ENCODE measurements at regions not wholly inside any gene's neighbourhood (a gene's known extent, or its start where the extent isn't known, plus 50 kb on each side); places are given as distances from the start of the nearest gene placed in this dataset.

DNA sequence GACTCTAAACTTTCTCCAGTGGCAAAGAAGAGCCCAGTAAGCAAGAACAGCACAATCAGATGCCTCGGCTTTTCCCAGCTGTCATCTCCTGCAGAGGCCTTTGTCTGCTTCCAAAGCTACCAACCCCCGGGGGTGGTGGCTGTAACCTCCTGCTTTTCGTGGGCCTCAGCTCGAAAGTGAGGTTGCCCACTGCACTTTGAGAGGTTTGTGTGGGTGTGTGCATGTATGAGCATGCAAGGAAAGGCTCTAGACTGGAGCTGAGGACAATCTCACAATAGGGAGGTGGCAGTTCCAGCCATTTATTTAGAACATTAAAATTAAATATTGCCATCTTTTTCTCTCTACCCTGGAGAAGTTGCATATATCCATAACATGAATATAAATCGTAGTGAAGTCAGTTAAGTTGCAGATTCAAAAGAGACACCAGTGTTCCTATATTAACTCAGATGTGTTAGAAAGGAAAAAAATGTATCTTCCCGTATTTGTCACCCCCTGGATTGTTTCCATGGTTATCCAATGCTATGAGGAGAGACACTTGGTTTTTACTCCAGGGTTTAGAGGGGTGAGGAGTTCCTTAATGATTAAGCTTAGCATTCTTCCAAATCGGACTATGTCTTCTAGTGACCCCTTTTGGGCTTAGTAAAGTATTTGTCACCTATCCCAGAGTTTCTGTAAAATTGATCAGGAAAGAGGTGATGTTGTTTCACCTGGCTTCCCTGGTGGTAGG, 781.1 kb downstream of the INHBA start:
- Histone ChIP-seq H3K9ac (ENCODE audit: insufficient read depth, low read length, poor library complexity, severe bottlenecking) (no peak overlapping the region), H3K79me2 (ENCODE audit: insufficient read depth, low read length) (no peaks in the 10 kb centered on the region), H3K27ac (ENCODE audit: low read depth in 1 of 2, low read length in 2 of 2) (no peak overlapping the region), H3K9me3 (replicated peaks in 1 of 2; ENCODE audit: control insufficient read depth in 1 of 2, insufficient read depth in 1 of 2, low read length in 2 of 2) (peaks cover 0 to 4% of the 10 kb centered on the region in 2 donors), H3K4me3 (replicated peaks in 1 of 3; ENCODE audit: low read depth in 2 of 3, low read length in 3 of 3) (no peak overlapping the region), H3K4me2 (replicated peaks; ENCODE audit: extremely low read depth, low read length, poor library complexity, severe bottlenecking) (no peak overlapping the region), H2AFZ (ENCODE audit: insufficient read depth, low read depth, low read length, poor library complexity, severe bottlenecking) (no peak overlapping the region), H4K20me1 (ENCODE audit: insufficient read depth, low read length) (no peaks in the 10 kb centered on the region), H3K27me3 (ENCODE audit: control insufficient read depth in 2 of 2, insufficient read depth in 2 of 2, low read length in 2 of 2) (no peaks in the 10 kb centered on the region), H3K4me1 (ENCODE audit: control insufficient read depth in 1 of 2, insufficient read depth in 2 of 2, low read length in 2 of 2) (no peaks in the 10 kb centered on the region), H3K36me3 (replicated peaks in 1 of 2; ENCODE audit: control insufficient read depth in 1 of 2, insufficient read depth in 2 of 2, low read length in 2 of 2) (no peaks in the 10 kb centered on the region)
- peaks cover 0 to 2% (median 1%) of the 10 kb centered on the region in 3 donors for H3K27me3 Mint-ChIP-seq (ENCODE audit: low read depth in 3 of 3)
- intact Hi-C loops (cut with micrococcal nuclease): no loop called here
- TF ChIP-seq, protein P1, sequence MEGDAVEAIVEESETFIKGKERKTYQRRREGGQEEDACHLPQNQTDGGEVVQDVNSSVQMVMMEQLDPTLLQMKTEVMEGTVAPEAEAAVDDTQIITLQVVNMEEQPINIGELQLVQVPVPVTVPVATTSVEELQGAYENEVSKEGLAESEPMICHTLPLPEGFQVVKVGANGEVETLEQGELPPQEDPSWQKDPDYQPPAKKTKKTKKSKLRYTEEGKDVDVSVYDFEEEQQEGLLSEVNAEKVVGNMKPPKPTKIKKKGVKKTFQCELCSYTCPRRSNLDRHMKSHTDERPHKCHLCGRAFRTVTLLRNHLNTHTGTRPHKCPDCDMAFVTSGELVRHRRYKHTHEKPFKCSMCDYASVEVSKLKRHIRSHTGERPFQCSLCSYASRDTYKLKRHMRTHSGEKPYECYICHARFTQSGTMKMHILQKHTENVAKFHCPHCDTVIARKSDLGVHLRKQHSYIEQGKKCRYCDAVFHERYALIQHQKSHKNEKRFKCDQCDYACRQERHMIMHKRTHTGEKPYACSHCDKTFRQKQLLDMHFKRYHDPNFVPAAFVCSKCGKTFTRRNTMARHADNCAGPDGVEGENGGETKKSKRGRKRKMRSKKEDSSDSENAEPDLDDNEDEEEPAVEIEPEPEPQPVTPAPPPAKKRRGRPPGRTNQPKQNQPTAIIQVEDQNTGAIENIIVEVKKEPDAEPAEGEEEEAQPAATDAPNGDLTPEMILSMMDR (IDR thresholded peaks at IDR 0.05): no peak
- no peak for DNase-seq
- H3K4me1 Mint-ChIP-seq: no peaks in the 10 kb centered on the region
- no peak overlapping the region for H3K27ac Mint-ChIP-seq
- H3K9me3 Mint-ChIP-seq: peaks cover 4 to 18% (median 6%) of the 10 kb centered on the region in 7 donors
- 60% methylated on average over 1 of the region's 7 CpGs for WGBS (ENCODE audit: insufficient coverage)
- H3K36me3 Mint-ChIP-seq: no peaks in the 10 kb centered on the region
- H3K4me3 Mint-ChIP-seq: no peak overlapping the region

DNA sequence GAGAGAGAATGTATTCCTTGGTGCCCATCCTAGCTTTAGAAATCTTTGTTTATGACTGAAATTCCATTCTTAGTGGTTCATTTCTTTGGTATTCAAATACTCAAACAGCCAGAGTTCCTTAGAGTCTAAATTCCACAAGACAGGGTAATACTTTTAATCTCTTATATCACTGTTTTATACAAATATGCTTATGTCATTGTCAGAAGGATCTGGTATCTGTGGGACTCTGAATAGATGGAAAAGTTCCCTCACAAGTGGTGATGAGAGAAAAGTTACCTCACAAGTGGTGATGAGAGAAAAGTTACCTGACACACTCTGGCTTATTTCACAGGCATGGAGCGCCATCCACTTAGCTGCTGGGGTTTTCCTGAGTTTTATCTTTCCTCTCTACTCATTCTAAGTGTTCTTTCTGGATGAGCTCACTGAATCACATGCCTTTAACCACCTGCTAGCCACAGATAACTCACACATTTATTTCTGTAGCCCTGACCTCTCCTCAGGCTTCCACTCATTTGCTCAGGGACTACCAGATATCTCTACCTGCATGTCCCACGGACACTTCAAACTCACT, 784.0 kb downstream of the SUGCT start:
- H3K36me3 ChIP-seq (replicated peaks in 1 of 2; ENCODE audit: control insufficient read depth in 1 of 2, insufficient read depth in 2 of 2, low read length in 2 of 2): no peaks in the 10 kb centered on the region
- Mint-ChIP-seq H3K36me3 (no peaks in the 10 kb centered on the region), H3K27ac (no peak overlapping the region), H3K9me3 (peaks cover 2 to 9% (median 4%) of the 10 kb centered on the region in 7 donors), H3K4me3 (no peak overlapping the region), H3K27me3 (ENCODE audit: low read depth in 3 of 3) (peaks cover 0 to 2% (median 1%) of the 10 kb centered on the region in 3 donors), H3K4me1 (no peaks in the 10 kb centered on the region)
- no peak overlapping the region for H2AFZ ChIP-seq (ENCODE audit: insufficient read depth, low read depth, low read length, poor library complexity, severe bottlenecking)
- no peak overlapping the region for H3K9ac ChIP-seq (ENCODE audit: insufficient read depth, low read length, poor library complexity, severe bottlenecking)
- TF ChIP-seq, protein P1 (IDR thresholded peaks at IDR 0.05): no peak
- H4K20me1 ChIP-seq (ENCODE audit: insufficient read depth, low read length): no peaks in the 10 kb centered on the region
- no peak for DNase-seq
- no peaks in the 10 kb centered on the region for H3K79me2 ChIP-seq (ENCODE audit: insufficient read depth, low read length)
- no peak overlapping the region for H3K4me2 ChIP-seq (replicated peaks; ENCODE audit: extremely low read depth, low read length, poor library complexity, severe bottlenecking)
- no peaks in the 10 kb centered on the region for H3K4me1 ChIP-seq (ENCODE audit: control insufficient read depth in 1 of 2, insufficient read depth in 2 of 2, low read length in 2 of 2)
- no peaks in the 10 kb centered on the region for H3K27me3 ChIP-seq (ENCODE audit: control insufficient read depth in 2 of 2, insufficient read depth in 2 of 2, low read length in 2 of 2)
- no peak overlapping the region for H3K27ac ChIP-seq (ENCODE audit: low read depth in 1 of 2, low read length in 2 of 2)
- 100% methylated on average over 1 of the region's 2 CpGs for WGBS (ENCODE audit: insufficient coverage)
- no peak overlapping the region for H3K4me3 ChIP-seq (replicated peaks in 1 of 3; ENCODE audit: low read depth in 2 of 3, low read length in 3 of 3)
- no peaks in the 10 kb centered on the region for H3K9me3 ChIP-seq (replicated peaks in 1 of 2; ENCODE audit: control insufficient read depth in 1 of 2, insufficient read depth in 1 of 2, low read length in 2 of 2)
- intact Hi-C loops (cut with micrococcal nuclease): no loop called here

Data from CD14-positive monocyte (primary cell).